Lower leg skin (tissue), 3 donors: ENCODE measurements at regions not wholly inside any gene's neighbourhood (a gene's known extent, or its start where the extent isn't known, plus 50 kb on each side); places are given as distances from the start of the nearest gene placed in this dataset.

ENCODE experiments used
- CTCF ChIP-seq, 3 donors: fragments of 450-650 bp; IDR thresholded peaks; one replicate each; pipeline ENCODE4 v1.5.1; 2016; ENCODE audit warnings: antibody characterized with exemption in 3 of 3, mild to moderate bottlenecking in 3 of 3, moderate library complexity in 2 of 3
- POLR2A ChIP-seq, 2 donors: fragments of 450-650 bp; IDR thresholded peaks; one replicate each; pipeline ENCODE4 v1.6.1; 2016 to 2017; ENCODE audit warnings: antibody characterized with exemption in 2 of 2, mild to moderate bottlenecking in 1 of 2, moderate library complexity in 1 of 2

- no peak for TF ChIP-seq POLR2A (IDR thresholded peaks at IDR 0.05)
- no peak for TF ChIP-seq CTCF (IDR thresholded peaks at IDR 0.05)
Observed at GRCh38 chr3:43211681-43212080, 74.7 kb upstream of the SNRK start.
